ENCODE measurements at regions not wholly inside any gene's neighbourhood (a gene's known extent, or its start where the extent isn't known, plus 50 kb on each side); places are given as distances from the start of the nearest gene placed in this dataset.
A peak's percentile ranks its signal among the peaks of the same experiment; 100 is the strongest.

DNA sequence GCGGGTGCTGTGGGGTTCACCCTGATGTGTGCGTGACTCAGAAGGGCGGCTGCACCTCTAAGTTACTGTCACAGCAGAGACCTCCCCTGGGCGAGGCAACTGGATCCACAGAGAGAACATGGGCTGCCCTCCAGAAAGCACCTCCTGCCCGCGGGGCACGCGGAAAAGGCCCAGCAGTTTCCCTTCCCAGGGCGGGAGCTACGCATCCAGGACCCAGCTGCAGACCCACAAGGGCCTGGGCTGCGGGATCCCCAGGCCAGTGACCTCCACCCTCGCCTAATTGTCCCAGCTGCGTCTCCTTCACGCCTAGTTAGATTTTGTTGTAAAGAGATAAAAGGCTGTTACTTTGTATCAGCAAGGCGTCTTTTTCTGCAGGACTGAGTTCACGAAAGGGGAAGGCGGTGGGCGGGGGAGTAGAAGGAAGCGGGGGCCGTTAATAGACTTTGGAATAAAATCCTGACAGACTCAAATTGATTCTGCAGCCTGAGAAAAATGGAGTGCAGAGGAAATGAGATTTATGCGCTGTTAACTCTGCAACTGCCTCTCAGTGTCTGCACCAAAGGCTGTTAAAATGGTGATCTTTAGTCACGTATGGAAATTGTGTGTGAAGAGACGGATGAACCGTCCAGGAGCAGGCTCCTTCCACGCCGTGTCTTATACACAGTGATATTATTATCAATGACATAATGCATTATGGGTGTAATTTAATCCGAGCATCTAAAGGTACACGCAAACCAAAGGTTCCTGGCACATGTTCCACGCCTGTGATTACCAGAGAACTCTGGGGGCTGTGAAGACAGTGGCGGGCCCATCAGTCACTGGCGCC is 65.9 kb upstream of the FBRSL1 start:
- no peak for DNase-seq

DNA sequence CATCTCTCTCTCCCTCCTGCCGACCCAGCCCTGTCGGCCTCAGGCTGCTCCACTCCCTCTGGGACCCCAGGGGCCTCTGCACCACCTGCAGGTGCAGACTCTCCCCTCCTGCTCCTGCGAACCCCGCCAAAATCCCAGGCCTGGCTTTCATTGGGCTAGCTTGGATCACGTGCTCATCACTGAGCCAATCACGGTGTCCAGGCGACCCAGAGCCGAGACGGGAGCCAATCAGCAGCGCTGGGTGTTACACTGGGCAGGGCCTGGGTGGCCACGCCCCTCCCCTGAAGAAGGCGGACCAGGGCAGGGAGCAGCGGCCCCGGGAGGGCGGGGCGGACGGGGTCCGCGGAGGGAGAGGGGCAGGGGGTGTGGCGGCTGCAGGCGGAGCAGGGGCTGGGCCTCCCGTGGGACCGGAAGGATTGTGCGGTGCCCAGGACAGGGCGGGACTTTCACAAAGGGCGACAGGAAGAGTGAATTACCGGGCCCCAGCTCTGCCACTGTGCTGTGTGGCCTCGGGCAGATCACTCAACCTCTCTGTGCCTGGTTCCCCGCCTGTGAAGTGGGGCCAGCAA is 66.6 kb upstream of the FBRSL1 start:
- no peak for DNase-seq

DNA sequence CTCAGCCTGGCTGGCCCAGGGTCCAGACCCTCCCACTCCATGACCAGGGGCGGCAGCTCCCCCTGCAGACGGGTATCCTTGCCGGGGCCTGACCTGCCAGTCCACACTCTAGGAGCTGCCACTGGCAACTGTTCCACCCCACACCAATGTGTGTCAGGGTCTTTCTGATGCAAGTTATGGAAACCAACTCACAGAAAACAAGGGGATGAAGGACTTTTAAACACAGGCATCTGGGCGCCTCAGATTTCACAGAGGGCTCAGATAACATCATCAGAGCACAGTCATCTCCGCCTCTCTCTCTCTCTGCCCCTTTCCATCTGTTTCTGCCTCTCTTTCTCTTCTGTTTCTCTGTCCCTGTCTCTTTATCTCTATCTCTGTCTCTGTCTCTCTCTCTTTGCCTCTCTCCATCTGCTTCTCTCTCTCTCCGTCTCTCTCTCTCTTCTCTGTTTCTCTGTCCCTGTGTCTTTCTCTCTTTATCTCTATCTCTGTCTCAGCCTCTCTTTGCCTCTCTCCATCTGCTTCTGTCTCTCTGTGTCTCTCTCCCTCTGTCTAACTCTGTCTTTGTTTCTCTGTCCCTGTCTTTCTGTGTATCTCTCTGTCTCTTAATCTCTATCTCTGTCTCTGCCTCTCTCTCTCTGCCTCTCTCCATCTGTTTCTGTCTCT is 67.4 kb upstream of the FBRSL1 start:
- DNase-seq: no peak

DNA sequence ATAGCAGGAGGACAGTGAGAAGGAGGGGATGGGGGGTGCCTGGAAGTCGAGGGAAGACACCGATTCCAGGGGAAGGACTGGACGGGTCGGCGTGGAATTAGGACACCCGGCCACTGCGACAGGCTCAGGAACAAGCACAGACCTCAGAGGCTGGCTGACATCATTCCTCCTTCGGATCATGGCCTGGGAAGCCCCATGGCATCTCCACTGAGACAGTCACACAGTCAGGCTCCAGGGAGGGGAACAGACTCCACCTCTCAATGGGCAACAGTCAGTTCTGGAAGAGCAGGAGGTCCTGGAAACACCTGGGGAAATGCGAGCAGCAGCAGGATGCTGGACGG is 67.9 kb upstream of the FBRSL1 start:
- no peak for DNase-seq

DNA sequence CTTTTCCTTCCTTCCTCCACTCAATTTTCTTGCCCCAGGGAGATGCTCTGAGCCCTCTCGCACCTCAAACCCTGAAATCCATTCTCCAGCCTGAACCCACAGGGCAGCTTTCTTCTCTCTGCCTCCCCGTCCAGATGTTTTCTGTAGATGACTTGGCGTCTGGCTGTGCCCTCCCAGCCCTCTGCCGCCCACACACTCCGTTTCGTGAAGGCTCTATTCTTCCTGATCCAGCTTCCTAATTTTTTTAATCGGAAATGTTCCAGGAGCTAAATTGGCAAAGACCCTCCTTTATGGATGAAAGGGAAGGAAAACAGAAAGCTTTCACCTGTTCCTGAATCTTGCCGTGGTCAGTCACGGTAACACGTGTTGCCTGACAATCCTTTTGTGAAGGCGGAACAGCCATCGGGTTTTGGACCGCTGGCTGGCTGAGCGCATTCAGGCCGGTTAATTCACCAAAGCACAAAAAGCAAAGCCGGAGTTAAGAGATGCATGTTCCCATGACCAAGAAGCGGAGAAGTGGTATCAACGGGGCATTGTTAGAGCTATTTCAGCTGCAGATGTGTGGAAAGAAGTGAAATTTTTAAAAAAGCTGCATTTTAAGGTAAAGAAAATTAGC is 70.2 kb upstream of the FBRSL1 start:
- no peak for DNase-seq

DNA sequence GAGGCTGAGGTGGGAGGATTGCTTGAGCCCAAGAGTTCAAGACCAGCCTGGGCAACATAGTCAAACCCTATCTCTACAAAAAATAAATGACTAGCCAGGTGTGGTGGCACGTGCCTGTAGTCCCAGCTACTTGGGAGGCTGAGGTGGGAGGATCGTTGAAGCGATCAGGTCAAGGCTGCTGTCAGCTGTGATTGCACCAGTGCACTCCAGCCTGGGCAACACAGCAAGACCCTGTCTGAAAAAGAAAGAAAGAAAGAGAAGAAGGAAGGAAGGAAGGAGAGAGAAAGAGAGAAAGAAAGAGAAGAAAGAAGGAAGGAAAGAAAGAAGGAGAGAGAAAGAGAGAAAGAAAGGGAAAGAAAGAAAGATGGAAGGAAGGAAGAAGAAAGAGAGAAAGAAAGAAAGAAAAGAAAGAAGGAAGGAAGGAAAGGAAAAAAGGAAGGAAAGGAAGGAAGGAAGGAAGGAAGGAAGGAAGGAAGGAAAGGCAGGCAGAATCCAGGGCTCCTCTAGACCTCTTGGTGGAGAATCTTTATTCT is 71.5 kb upstream of the FBRSL1 start:
- no peak for DNase-seq

DNA sequence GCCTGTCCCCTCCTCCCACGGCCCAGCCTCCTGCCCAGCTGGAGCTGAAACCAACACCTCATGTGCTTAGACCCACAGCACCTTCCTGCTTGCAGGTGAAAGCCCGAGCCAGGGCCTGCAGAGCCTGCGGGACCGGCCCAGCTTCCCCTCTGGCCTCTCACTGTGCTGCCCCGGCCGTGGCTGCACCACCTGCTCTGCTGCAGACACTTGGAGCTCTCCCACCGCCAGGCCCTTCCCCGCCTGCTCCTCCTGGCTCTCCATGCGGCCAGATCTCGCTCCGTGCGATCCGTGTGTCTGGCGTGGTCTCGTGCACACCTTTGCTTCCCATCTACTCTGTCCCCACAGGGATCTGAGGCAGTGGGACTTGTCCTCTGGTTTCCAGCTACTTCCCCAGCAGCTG is 72.2 kb upstream of the FBRSL1 start:
- DNase-seq: no peak

DNA sequence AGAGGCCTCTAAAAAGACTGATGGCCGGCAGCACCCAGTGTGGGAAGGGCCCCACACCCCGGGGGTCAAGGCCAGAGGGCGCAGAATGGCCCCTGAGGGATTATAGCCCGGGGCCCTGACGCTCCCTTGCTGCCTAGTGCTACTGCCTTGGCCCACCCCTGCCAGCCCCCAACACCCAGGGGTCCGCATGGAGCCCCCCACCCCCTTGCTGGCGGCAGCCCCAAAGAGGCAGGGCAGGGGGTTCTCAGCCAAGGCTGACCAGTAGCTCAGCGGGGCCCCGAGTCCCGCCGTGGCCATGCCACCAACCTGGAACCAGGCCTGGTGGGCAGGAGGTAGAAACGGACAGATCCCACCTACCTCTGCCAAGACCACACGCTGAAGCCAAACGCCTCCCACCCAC is 73.1 kb upstream of the FBRSL1 start:
- no peak for DNase-seq

DNA sequence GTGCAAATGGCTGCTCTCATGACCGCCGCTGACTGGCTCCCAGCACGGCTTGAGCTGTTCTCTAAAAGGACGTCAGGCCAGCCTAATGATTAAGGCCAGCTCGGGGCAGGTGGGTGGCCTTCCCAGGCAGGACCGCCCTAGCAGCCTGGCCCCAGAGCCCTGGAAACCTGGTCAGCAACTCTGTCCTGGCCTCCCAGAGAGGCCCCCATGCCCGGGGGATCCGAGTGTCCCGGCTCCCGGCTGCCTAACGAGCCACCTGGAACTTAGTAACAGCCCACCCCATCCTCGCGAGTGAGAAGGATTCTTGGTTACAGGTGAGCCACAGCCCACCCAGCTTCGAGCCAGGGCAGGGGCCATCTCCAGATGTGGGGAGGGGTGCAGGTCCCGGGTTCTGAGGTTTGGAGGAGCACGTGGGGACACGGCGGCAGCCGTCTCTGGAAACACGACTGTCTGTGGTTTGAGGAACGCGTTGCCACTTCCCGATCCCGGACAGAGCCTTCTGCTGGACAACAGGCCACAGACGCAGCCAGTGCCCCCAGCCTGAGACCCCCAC is 73.8 kb upstream of the FBRSL1 start:
- DNase-seq: no peak

DNA sequence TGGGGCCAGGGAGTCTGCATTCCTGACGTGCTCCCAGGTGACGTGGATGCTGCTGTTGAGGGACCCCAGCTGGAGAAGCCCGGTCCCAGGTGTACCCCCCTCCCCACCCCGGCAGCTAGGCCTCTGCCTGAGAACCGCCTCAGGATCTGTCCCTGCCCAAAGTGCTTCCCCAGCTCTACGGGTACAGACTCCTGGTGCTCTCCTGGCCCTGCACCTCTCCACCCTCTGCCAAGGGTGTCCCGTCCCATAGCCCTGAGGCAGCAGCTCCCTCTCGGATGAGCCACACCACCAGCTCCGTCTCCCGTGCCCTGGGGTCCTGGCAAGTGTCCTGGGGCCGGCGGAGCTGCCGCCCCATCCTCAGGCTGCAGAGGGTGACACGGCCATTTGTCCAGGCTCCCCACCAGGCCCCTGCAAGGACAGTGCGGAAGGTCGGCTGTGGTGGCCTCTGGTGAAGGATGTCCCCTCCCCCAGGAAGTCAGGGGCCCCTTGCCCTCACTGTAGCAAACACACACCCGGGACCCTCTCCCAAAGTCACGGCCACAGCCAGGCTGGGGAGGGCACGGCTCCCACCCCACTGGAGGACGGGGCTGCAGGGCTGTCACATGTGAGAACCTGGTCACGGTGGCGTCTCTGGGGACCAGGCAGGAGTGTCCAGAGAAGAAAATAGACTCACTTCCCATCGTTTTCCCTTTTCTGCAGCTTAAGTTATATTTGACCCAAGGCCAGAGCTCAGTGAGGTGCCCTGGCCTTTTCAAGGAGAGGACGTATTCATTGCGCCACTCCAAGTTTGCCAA is 74.4 kb upstream of the FBRSL1 start:
- DNase-seq: no peak

DNA sequence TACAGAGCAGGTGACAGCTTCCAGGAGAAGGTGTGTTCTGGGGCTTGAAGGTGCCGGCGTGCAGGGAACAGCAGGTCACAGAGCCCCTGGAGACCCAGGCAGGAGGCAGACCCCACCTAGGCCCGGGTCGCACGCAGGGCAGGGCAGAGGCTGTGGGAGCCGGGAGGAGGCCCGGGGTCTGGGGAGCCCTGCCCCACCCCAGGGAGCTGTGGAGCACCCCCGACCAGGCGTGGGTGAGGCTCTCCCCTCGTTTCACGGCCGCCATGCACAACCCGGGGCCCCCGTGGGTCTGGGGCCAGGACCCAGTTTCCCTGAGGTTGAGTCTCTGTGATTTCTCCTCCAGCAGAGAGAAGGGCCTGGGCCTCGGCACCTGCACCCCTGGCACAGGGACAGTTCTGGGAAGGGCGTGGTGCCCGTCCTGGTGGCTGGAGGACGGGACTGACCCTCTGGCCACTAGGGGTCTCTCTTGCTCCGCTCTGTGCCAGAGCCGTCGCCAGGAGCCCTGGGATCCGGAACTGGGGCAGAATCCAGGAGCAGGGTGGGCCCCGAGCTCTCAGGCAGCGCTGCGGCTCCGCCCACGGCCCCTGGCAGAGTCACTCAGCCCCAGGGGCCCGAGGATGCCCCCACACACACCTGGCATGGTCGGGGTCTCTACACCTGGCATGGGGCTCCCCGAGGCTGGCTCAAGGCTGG is 75.2 kb upstream of the FBRSL1 start:
- peak; percentile 86 for DNase-seq

DNA sequence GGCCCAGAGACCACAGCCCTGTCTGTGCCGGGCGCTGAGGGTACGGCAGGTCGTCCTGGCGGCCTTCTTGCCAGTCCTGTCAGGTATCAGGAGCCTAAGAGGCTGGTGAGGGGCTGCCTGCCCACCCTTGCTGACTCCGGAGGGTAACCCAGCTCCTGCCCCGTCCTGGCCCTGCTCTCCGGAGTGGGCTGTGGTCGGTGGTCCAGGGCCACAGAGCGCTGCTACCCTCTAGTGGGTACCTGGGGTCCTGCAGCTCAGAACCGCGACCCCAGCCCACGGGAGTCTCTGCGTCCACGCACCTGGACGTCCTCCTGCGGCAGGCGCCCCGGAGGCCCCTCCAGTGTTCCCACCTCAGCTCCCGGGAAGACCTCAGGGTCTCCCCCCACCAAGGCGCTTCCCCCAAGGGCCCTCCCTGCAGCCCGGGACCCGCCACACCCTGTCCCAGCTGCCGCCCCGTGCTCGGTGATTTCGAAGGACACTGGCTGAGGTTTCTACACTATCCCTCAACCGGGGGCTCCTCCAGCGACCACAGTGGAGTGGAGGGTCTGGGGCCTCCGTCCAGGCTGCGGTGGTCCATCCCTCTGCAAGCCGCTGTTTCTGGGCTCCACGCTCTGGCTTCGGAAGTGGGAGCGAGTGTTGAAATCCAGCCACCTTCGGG is 75.9 kb upstream of the FBRSL1 start:
- DNase-seq: no peak

DNA sequence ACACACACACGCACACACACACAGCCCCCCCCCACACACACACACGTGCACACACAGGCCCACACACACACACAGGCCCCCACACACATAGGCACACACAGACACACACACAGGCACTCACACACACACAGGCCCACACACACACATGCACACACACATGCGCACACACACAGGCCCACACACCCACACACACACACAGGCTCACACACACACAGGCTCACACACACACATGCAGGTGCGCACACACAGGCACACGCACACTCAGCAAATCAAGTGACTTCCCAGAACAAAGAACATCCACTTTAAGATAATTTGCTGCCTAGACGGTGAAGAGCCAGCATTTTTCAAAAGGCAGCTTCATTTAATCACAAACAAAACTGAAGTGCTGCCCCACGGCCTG is 78.5 kb upstream of the FBRSL1 start:
- DNase-seq: no peak

DNA sequence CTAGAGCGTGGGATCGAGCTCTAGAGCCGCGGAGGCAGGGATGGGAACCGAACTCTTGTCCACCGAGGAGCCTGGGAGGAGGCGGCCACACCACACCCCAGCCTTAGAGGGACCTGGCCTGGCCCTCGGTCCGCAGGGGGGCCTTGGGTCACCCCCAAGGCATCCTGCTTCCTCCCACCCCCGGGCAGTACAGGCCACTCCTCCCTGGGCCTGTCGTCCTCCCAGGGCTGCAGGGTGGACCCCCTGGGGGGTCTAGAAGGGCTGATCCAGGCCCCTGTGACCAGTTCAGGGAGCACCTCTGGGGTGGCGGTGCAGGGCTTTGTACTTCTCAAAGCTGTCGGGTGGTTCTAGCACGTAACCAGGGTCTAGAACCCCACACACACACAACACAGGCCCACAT is 79.1 kb upstream of the FBRSL1 start:
- no peak for DNase-seq

DNA sequence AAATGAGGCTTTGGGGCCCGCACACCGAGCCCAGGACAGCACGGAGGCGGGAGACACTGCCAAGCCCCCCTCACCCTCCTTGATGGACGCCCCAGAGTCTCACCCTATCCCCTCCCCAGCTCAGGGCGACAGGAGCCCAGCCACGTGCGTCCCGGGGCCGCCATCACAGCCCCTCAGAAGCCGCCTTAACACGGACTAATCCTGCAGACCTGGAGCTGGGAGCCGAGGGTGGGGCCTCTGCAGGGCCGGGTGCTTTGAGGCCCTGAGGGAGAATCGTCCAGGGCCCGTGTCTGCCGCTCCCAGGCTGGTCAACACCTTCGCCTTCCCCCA is 79.7 kb upstream of the FBRSL1 start:
- no peak for DNase-seq

DNA sequence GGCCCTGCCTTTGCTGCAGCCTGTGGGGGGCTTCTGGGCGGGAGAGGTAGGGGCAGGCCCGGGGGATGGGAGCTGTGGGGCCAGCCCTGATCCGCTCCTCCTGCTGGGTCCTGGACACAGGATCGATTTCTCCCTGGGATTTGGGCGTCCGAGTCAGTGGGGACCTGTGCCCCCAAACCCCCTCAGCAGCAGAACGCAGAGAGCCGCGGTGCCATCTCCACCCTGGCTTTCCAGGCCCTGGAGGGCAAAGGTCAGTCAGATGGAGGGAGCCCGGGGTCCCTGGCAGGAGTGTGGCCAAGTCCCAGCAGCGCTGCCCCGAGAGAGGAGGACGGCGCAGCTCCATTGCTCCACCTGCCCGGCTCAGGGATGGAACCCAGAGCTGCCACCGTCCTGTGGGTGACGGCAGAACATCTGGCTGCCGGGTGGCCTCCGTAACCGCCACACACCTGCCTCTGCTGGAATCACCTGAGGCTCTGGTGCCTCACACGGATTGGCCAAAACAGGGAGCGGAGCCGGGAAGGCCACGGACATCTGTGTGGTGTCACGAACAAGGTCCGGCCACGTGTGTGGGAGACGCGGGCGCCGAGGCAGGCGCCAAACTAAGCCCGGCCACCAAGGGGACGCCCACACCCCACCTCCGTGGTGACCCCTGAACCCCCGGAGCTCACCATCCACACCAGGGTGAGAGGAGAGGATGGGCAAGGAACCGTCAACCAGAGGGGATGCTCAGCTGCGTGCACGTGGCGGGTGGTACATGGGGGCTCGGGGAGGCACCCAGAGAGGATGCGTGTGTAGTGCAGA is 80.3 kb upstream of the FBRSL1 start:
- no peak for DNase-seq

DNA sequence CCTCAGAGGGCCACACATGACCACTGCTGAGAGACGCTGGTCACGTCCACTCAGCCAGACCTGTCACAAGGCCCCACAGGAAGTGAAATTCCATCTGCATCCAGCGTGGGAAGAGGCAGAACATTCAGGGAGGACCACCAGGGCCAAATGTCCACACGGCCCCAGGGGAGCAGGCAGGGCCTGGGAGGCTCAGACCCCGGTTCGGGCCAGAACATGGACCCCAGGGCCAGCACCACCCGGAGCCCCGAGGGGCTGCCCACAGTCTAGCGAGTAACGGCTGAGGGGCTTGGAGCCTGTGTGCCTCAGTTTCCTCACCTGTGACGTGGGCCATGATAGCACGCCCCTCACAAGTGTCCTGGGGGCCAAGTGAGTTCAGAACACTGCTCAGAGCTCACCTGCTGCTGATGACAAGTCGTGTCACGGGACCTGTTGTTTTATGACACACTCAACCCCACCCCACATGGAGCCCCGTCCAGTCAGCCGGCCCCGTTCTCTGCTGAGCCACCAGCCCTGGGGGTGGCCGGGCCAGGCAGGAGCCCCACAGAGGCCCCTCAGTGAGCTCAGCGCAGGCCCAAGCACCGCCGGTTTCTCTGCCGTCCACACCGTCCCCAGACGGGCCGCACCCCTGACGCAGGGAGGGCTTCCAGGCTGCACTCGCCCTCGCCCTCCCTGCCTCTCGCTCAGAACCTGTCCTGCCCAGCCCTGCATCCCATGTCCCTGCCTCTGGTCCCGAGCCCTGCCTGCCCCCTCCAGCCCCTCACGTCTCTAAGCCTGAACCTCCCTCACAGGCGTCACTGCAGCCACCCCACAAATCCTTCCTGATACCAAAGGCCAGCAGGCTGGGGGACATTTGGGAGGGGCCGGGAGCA is 79.5 kb upstream of the GALNT9 start:
- DNase-seq: no peak

DNA sequence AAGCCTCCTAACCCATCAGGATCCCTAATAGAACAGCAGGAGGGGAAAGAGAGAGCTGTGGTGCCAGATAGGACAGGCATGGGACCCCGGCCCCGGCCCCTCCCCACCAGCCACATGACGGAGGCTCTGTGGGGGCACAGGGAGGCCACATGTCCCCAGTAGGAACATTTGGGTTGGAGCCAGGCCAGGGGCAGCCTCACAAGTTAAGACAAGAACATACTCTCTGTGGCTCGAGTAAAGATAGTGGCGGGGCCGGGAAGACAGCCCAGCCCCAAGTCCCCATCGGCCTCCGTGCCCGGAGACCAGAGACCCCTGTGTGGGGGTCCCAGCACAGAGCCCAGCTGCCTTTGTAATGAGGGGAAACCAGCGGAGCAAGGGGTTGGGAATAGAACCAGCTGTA is 78.6 kb upstream of the GALNT9 start:
- DNase-seq: no peak

DNA sequence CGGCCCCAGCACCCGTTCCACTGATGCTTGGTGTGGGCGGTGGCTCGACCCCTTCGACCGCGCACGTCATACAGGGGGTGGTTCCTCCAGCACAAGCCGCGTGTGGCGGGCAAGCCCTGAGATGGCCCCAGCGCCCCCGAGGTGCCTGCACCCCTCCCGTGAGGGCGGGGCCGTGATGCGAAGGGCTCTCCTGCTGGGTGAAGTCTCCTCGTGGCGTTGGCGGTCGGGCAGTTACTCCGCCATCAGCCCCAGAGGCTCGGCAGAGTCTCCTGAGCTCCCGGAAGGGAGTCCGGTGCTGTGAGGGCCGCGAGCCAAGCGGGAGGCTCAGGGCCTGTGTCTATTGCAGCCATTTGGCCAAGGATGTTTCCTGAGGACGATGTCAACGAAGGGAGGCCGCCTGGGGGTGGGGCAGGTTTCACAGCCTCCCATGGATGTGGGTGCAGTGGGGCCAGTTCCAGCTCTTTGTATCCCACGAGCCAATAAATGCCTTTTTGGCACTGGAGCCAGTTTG is 78.1 kb upstream of the GALNT9 start:
- DNase-seq: no peak

All from activated CD8-positive, alpha-beta memory T cell treated with anti-CD3 and anti-CD28 coated beads, Interleukin-2, amount 50 U/mL, for 48 hours (primary cell).